ENCODE measurements at regions not wholly inside any gene's neighbourhood (a gene's known extent, or its start where the extent isn't known, plus 50 kb on each side); places are given as distances from the start of the nearest gene placed in this dataset.
"Not testable (repeated sequence)": the region's sequence is repeated elsewhere in the genome, so short reads cannot be mapped to it uniquely, and the experiment has no call there.

DNA sequence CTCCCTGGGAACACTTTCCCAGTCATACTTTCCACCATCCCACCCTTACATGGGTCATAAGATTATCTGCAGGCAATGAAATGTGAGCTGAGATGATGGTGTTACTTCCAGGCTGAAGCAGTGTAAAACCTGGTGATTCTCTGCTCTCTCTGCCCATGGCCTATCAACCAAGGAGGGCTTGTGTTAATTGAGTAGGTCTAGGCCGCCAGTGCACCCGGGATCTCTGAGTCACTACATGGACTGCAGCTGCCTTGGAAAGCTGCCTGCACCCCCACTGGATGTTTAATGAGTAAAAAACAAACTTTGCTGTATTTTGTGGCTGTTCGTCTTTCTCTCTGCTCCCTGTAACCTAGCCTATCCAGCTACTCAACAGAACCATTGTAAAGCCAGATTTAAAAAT lies 451.7 kb upstream of the SMIM21 start:
- no peak for DNase-seq
- no peak for ATAC-seq
- intact Hi-C loops (cut with DNase I): no loop called here

DNA sequence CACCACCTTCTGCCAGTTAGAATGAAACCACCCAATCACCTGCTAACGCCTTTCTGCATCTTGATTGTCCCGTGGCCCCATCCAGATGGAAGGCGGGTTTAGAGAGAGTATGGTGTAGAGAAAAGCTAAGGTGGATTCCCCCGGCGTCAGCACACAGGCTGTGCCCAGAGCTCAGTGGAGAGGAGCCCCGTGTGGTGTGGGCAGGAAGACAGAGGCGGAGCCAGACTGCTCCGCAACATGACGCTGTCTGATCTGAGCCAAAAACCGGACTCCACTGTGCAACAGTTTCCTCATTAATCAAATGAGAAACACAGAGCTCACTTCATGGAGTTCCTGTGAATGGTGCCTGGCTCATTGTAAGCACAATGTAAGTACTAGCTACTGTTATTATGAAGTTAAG lies 448.1 kb upstream of the SMIM21 start:
- no peak for ATAC-seq
- intact Hi-C loops (cut with DNase I): no loop called here
- DNase-seq: no peak

DNA sequence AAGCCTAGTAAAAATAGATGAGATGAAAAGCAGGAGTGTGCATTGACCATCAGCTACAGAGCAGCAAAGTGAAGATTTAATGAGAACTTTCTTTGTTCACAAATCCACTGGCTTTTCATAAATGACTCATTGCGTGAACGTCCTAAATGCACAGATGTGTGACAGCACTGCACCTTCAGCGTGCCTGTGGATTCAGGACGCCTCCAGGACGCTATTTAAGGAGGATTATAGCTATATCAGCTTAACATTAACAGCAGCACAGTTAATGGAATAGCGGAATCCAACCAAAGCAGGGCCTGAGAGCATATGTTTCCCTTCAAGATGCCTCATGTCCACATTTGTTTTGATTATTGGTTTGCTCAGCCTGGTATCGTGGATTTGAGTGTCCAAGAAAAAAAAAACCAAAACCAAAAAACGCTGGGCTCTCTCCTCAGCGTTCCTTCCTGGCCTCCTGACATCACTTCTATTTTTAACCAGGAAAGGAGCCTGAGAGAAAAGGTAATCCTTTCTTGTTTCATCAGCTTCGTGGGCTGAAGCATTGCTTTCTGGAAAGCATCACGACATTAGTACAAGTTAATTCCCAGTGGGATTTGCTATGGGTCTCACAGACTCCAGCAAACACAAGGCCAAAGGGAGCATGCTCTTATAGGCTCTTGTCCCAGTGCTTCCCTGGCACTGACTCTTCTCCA lies 447.0 kb upstream of the SMIM21 start:
- no peak for DNase-seq
- intact Hi-C loops (cut with DNase I): no loop called here
- ATAC-seq: no peak

DNA sequence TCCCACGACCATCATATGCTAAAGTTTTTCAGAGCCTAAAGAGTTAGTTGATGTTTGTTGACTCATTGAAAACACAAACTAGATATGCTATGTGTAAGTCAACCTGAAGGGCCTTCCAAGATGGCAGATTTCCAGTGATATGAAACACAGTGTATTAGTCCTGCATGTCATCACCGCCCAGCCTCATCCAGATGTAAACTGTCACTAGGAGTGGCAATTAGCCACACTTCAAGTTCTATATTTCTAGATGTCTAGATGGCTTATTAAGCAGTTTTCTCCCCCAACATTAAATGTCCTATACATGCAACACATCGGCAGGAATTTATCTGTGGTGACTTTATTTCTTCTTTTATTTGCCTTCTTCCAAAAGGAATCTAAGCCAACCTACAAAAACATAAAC lies 444.1 kb upstream of the SMIM21 start:
- ATAC-seq (no peak), DNase-seq (no peak)
- intact Hi-C loops (cut with DNase I): no loop called here

DNA sequence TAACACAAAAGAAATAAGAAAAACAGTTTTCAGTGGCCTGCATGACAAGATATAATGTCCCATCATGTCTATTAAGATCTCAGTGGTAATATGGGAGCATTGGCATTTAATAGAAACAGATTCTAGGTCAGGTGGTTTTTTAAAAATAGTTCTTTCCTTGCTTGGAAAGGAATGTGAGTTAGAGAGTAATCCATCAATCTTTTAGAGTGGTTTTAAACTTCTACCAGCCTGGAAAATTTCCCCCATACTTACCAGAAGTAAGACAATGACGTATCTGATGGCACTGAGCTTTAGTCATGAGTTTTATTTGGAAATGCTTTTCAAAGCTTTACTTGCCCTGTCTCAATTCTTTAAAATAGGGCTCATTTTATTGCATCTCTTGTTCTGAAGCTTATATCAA lies 441.7 kb upstream of the SMIM21 start:
- DNase-seq: no peak
- no peak for ATAC-seq
- intact Hi-C loops (cut with DNase I): no loop called here

DNA sequence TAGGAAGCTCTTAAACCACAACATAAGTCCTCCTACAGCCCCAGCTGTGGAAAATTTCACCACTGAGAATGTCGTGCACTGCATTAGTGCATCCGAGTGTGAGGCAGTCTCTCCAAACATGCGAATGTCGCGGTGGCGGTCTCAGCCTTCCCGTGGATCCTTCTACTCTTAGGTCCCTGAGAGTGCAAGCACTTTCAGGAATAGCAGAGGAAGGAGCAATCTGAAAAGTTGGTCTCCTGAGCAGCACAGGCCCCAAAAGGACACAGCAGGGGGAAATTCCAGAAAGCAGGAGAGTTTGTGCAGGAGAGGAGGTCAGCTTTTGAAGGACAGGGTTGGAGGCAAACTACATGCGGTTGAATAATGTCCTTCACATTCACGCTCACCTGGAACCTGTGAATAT lies 440.5 kb upstream of the SMIM21 start:
- intact Hi-C loops (cut with DNase I): no loop called here
- DNase-seq: no peak
- ATAC-seq: no peak

DNA sequence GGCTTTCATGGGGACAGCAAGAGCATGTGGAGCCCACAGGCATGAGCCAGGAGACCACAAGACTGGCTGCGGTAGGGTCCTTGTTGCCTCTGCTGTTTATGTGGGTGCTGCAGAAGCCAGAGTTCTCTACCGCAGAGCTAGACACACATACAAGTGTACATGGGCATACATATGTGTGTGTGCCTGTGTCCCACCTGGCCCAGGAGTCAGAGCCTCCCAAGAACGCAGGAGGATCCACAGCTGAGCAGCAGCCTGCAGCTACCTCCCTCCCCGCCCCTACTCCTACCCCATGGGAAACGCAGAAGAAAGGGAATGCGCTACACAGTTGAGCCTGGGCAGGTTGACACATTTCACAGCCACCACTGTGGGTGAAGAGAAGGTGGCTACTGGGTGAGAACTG lies 438.1 kb upstream of the SMIM21 start:
- intact Hi-C loops (cut with DNase I): no loop called here
- DNase-seq (no peak), ATAC-seq (no peak)

DNA sequence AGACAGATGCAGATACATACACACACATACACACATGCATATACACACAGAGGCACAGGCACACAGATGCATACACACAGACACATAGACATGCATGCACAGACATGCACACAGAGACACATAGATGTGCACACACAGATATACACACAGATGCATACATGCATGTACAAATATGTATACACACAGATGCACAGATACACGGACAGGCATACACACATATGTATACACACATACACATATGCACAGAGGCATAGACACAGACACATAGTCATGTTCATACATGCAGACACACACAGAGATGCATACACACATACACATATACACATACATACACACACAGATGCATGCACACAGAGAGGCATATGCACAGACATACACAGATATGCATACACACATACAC lies 437.3 kb upstream of the SMIM21 start:
- ATAC-seq (no peak), DNase-seq (no peak)
- intact Hi-C loops (cut with DNase I): no loop called here

DNA sequence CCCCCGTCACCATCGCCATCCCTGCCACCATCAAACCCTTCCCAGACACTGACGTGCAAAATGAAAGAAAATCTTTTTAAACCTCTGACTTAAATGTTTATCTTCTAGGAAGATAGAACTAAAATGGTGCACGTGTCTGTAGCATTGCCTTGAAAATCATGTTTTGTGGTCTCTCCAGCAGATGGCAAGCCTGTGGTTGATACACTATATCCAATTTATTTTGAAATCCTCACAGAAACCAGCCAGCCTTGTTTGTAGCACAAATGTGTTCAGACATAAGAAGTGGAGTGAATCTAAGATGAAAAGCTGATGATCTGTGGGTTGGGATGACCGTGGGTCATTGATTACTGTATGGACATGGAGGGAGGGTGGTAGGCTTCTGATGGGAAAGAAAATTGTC lies 436.2 kb upstream of the SMIM21 start:
- DNase-seq (no peak), ATAC-seq (no peak)
- intact Hi-C loops (cut with DNase I): no loop called here

DNA sequence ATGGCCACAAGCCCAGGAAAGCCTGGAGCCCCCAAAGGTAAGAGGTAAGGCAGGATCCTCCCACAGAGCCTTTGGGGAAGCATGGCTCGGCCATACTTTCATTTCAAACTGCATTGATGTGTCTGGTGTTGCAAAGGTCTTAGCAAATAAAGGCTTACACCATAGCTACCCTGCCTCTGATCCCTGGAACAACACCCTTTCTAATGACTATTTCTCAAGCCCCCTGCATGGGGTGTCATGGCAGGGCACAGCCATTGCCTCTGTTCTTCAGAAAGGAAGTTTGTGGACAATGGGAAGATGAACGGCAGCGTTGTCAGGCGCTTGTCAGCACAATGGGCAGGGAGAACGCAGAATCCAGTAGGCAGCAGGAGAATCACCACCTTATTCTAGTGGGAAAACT lies 435.0 kb upstream of the SMIM21 start:
- DNase-seq (no peak), ATAC-seq (no peak)
- intact Hi-C loops (cut with DNase I): no loop called here

DNA sequence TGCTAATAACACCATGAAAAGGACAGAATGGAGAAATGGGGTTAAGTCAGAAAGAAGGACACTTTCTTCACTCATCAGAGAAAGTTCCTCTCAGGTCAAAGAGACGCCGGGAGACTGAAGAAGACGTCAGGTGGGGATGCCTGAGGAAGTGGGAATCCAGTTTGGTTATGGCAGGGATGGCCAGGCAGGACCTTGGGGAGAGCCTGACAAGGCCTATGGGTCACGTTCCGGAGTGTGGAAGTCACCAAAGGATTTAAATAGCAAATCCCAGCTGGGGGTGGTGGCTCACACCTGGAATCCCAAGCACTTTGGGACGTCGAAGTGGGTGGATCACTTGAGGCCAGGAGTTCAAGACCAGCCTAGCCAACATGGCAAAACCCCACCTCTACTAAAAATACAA lies 432.7 kb upstream of the SMIM21 start:
- intact Hi-C loops (cut with DNase I): no loop called here
- ATAC-seq (no peak), DNase-seq (no peak)

DNA sequence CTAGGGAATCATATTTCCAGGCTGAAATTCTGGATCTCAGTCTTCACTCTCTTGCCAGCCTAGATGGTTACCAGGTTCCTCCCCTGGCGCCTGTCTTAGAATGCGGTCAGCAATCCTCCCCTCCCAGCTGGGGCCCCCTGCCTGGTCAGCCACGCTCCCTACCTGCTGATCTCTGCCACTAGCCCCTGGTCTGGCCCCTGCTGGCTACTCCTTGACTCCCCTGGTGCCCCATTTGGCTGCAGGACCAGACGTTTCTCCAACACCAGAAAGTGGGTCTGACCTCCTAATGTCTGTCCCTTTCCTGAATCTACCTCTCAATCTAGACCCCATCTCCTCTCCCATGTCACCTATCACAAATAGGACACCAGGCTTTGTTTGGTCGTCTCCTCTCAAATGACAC lies 432.0 kb upstream of the SMIM21 start:
- intact Hi-C loops (cut with DNase I): no loop called here
- no peak for ATAC-seq
- no peak for DNase-seq

DNA sequence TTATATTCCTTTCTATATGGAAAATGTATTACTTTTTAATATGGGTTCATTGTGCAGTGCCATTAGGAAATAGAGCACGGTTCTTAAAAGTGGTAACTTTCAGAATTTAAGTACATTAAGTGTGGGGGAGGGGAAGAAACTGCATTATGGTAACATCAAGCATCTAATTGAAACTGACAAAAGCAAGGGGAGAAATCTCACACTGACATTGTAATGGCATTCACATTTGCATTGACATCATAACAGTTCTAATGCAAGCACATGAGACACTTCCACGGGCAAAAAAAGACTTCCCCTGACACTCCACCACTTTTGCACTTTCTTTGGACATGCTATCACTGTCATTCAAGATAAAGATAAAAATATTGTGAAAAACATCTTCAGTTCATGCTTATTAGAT lies 431.3 kb upstream of the SMIM21 start:
- intact Hi-C loops (cut with DNase I): no loop called here
- DNase-seq: no peak
- no peak for ATAC-seq

DNA sequence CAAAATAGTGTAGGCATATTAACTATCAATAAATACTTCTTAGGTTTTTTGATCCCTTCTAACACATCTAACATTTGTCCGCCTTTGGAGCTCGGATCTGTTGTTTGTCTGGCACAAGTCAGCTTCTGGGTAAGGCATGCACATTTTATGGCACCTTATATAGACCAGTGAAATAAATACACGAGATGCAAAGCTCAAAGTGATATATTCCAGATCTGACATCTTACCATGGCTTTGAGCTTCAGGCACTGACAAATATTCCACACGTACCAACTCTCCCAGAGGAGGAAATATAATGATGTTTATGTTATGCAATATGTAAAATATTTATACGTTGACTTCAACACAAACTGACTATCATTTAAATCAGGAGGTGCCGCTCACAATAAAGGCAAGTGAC lies 430.1 kb upstream of the SMIM21 start:
- no peak for ATAC-seq
- no peak for DNase-seq
- intact Hi-C loops (cut with DNase I): no loop called here

DNA sequence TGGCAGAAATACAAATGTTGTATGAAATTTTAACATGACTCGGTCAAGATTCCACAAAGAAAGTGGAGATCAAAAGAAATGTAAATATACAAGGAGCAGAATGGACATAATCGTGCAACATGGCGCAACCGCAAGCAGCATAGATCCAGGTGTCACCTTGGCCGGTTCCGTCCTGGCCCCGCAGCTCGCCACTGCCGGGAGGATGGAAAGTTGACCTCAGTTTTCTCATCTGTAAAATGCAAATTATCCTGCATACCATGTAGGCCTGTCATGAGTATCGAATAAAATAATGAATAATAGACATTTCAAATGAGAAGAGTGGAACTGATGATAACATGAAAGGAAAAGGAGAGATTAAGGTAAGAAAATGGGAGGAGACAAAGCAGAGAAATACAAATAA lies 427.3 kb upstream of the SMIM21 start:
- ATAC-seq (no peak), DNase-seq (no peak)
- intact Hi-C loops (cut with DNase I): no loop called here

DNA sequence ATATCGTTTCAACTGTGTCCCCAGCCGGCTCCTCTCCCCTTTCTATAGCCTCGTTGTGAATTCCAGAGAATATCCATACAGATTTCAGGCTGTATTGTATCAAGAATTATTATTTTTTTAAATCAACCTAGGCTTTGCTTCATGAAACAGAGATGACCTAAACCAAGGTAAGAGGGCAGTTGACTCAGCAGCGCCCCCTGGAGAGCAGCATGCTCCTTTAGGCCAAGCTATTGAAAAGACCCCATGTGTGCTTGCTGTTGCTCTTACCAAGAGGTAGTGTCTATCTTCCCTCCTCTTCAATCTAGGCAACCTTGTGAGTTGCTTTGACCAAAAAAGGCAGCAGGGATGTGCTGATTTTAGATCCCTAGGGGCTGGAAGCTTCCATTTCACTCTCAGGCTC lies 426.7 kb upstream of the SMIM21 start:
- intact Hi-C loops (cut with DNase I): no loop called here
- ATAC-seq (no peak), DNase-seq (no peak)

DNA sequence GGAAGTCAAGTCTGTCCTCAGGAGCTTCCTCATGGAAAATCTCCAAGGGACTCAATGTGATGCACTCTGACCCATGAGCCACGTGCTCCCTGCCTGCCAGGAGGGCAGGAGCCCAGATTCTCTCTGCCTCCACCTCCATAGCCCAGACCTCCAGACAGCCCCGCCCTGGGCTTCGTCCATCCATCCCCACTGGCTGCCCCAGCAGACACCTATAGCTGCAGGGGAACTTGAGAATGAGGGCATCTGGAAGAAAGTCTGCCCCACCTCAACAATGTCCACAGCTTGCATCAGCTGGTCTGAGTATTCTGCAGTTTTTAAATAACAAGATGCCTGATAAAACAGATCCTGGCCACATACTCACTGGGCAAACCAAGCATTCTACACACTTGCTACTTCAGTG lies 418.8 kb upstream of the SMIM21 start:
- intact Hi-C loops (cut with DNase I): no loop called here
- ATAC-seq (no peak), DNase-seq (no peak)

DNA sequence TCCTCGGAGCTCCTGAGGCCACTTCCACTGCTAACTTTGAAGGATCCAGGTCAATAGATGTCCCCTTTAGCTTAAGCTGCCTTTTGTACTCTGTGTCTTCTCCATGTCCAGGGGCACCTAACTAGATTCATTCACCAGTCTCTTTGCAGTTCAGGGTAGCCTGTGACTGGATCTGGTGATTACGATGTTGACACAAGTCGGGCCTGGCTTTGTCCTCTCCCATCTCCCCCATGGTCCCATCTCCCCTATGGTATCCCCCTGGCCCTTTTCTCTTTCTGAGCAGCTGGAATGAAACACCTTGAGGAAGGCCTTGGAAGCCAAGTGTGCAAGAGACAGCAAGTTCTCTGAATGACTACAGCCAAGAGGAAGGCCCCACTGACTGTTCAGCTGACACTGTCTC lies 417.9 kb upstream of the SMIM21 start:
- DNase-seq (no peak), ATAC-seq (no peak)
- intact Hi-C loops (cut with DNase I): no loop called here

DNA sequence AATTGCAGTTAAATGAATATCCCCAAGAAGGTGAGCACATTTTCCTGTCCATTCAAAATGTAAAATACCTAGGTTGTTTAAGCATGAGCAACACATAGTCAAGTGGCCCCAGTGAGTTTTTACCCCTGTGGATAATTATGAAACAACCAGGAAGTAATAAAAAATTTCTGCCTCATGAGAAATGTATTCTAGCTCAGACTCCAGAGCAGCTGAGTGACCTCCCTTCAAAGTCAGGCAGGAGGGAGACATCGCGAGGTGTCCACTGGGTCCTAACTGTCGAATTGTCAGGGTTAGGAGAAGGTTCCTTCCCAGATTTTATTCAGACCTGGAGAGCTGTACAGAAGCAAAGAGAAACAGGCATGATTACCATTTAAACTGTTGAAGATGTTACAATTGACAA lies 416.6 kb upstream of the SMIM21 start:
- intact Hi-C loops (cut with DNase I): no loop called here
- DNase-seq (no peak), ATAC-seq (no peak)

DNA sequence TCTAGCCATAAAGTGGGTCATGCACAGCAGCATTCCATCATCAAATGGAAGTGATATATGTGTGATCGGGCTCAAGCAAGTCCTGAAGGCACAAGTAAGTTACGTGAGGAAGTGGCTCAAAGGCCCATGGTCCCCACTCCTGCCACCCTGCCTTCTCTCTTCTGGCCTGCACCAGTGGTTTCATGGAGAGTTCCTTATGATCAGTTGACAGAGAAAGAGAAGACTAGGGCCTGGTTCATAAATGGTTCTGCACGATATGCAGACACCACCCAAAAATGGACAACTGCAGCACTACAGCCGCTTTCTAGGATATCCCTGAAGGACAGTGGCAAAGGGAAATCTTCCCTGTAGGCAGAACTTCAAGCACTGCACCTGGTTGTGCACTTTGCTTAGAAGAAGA lies 412.6 kb upstream of the SMIM21 start:
- no peak for DNase-seq
- ATAC-seq: no peak

DNA sequence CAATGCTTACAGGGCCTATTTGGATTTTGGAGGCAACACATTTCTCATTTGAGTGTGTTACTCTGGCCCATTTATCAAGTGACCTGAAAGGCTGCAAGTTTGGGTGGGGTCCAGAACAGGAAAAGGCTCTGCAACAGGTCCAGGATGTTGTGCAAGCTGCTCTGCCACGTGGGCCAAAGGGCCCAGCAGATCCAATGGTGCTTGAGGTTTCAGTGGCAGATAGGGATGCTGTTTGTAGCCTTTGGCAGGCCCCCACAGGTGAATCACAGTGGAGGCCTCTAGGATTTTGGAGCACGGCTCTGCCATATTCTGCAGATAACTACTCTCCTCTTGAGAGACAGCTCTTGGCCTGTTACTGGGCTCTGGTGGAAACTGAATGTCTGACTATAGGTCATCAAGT lies 412.2 kb upstream of the SMIM21 start:
- intact Hi-C loops (cut with DNase I); DNase-seq; ATAC-seq: not testable (repeated sequence)

More for the DNA sequence above, 412.6 kb upstream of the SMIM21 start:
- intact Hi-C loops (cut with DNase I): no loop called here

DNA sequence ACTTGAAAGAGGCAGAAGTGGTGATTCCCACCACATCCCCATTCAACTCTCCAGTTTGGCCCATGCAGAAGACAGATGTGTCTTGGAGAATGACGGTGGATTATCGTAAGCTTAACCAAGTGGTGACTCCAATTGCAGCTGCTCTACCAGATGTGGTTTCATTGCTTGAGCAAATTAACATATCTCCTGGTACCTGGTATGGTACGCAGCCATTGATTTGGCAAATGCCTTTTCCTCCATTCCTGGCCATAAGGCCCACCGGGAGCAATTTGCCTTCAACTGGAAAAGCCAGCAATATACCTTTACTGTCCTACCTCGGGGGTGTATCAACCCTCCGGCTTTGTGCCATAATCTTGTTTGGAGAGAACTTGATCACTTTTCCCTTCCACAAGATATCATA lies 411.5 kb upstream of the SMIM21 start:
- ATAC-seq (no peak), DNase-seq (no peak)
- intact Hi-C loops (cut with DNase I): no loop called here
